HUES6 (cell line): ENCODE measurements at regions not wholly inside any gene's neighbourhood (a gene's known extent, or its start where the extent isn't known, plus 50 kb on each side); places are given as distances from the start of the nearest gene placed in this dataset.

Experiments used
- H3K27ac ChIP-seq: 2 replicates; pipeline ENCODE4 v1.7.0; 2013; ENCODE audit warnings: low read depth, mild to moderate bottlenecking, low read length, inconsistent platforms
- H3K27me3 ChIP-seq: 2 replicates; pipeline ENCODE4 v1.6.1; 2013; ENCODE audit warnings: low read length; ENCODE audit not compliant: control insufficient read depth, insufficient read depth
- H3K36me3 ChIP-seq: 2 replicates; pipeline ENCODE4 v1.6.1; 2013; ENCODE audit warnings: low read length; ENCODE audit not compliant: control insufficient read depth, insufficient read depth
- H3K4me1 ChIP-seq: 2 replicates; pipeline ENCODE4 v1.6.1; 2013; ENCODE audit warnings: low read length; ENCODE audit not compliant: control insufficient read depth, insufficient read depth
- H3K4me3 ChIP-seq: 2 replicates; pipeline ENCODE4 v1.5.1; 2013; ENCODE audit warnings: low read depth, low read length
- H3K9ac ChIP-seq: one replicate; pipeline ENCODE4 v1.6.1; 2013; ENCODE audit warnings: mild to moderate bottlenecking, low read length
- H3K9me3 ChIP-seq: 2 replicates; pipeline ENCODE4 v1.6.1; 2013; ENCODE audit warnings: low read depth, low read length; ENCODE audit not compliant: control insufficient read depth, insufficient read depth

DNA sequence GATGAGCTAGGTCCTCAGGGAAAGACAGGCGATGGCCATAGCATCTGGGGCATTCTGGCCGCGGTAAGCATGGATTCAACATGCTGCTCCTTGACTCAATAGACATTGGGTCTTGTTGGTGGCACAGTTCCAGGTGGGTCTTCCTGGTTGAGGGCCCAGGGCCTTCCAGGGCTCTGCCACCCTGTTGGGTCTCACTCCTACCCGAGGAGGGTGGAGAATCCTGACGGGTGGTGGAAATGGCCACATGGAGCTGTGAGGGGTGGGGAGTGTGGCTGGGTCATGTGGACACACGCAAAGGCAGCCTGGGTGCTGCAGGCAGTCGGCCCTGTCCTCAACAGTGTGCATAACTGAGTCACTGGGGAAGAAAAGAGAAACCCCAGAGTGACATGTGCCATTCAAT is 148.1 kb downstream of the KIF26A start:
- no peaks in the 10 kb centered on the region for H3K36me3 ChIP-seq
- peaks cover 12% of the 10 kb centered on the region for H3K4me1 ChIP-seq
- H3K9ac ChIP-seq: no peak overlapping the region
- no peak overlapping the region for H3K4me3 ChIP-seq
- H3K27ac ChIP-seq: no peak overlapping the region
- no peaks in the 10 kb centered on the region for H3K9me3 ChIP-seq
- H3K27me3 ChIP-seq: no peaks in the 10 kb centered on the region

GRCh38 chr14:104287301-104288009 is 149.1 kb downstream of the KIF26A start:
- Histone ChIP-seq H3K9ac (no peak overlapping the region), H3K4me1 (peaks cover 18% of the 10 kb centered on the region), H3K9me3 (no peaks in the 10 kb centered on the region), H3K4me3 (no peak overlapping the region), H3K27me3 (no peaks in the 10 kb centered on the region), H3K27ac (no peak overlapping the region), H3K36me3 (no peaks in the 10 kb centered on the region)

DNA sequence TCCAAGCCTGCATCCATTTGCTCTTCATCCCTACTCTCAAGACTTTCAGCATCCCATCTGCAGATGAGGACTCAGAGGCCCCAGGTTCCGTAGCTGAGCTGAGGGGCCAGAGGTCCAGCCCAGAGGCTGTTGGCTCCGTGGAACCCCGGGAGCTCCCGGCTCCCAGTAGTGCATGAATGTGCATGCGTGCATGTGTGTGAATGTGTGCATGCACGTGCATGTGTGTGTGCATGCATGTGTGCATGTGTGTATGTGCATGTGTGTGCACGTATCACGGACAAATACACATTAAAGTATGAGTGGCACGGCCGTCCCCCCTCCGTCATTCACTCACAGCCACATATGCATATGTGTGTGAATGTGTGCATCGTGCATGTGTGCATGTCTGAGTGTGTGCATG is 149.9 kb downstream of the KIF26A start:
- Histone ChIP-seq H3K27me3 (no peaks in the 10 kb centered on the region), H3K9ac (no peak overlapping the region), H3K9me3 (no peaks in the 10 kb centered on the region), H3K4me3 (no peak overlapping the region), H3K4me1 (peaks cover 21% of the 10 kb centered on the region), H3K27ac (no peak overlapping the region), H3K36me3 (no peaks in the 10 kb centered on the region)

GRCh38 chr14:104289507-104289906 is 151.1 kb downstream of the KIF26A start:
- Histone ChIP-seq H3K9ac (no peak overlapping the region), H3K27me3 (no peaks in the 10 kb centered on the region), H3K27ac (no peak overlapping the region), H3K9me3 (no peaks in the 10 kb centered on the region), H3K4me1 (peaks cover 33% of the 10 kb centered on the region), H3K36me3 (no peaks in the 10 kb centered on the region), H3K4me3 (no peak overlapping the region)

DNA sequence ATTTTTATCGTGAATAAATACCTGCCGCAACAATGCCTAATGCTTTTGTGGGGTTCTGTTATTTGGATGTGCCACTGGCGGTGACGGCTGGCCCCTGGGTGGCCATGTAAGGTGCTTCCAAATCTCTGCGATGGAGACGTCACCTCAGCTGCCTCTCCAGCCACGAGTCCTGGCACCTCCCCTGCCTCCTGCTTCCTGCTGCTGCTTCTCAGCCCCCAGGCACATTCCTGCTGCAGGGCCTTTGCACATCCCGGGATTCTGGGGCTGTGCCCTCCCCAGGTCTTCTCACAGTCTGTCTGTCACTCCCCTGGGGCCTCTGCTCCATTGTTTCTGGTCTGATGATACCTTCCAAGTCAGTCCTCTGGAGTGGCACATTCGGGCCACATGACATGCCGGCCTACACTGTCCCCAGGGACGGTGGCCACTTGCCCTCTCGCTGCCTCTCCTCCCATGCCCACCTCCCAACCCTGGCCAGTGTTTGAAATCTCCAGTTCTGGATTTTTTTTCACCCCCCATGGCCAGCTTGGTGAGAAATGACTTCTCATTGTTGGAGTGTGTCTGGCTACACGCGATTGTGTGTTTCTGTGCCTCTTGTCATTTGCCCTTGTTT is 151.8 kb downstream of the KIF26A start:
- Histone ChIP-seq H3K27ac (no peak overlapping the region), H3K4me3 (no peak overlapping the region), H3K27me3 (no peaks in the 10 kb centered on the region), H3K4me1 (peaks cover 33% of the 10 kb centered on the region), H3K36me3 (no peaks in the 10 kb centered on the region), H3K9me3 (no peaks in the 10 kb centered on the region), H3K9ac (no peak overlapping the region)

GRCh38 chr14:104290756-104291122 is 152.4 kb downstream of the KIF26A start:
- no peaks in the 10 kb centered on the region for H3K36me3 ChIP-seq
- no peak overlapping the region for H3K9ac ChIP-seq
- H3K27me3 ChIP-seq: no peaks in the 10 kb centered on the region
- no peaks in the 10 kb centered on the region for H3K9me3 ChIP-seq
- H3K4me1 ChIP-seq: peaks cover 33% of the 10 kb centered on the region
- no peak overlapping the region for H3K4me3 ChIP-seq
- H3K27ac ChIP-seq: no peak overlapping the region

- H3K27me3 ChIP-seq: no peaks in the 10 kb centered on the region
- no peak overlapping the region for H3K9ac ChIP-seq
- H3K4me3 ChIP-seq: peak overlapping the region; percentile 16; the same call in 1 of the 2 replicates
- peaks cover 33% of the 10 kb centered on the region for H3K4me1 ChIP-seq
- H3K36me3 ChIP-seq: no peaks in the 10 kb centered on the region
- no peak overlapping the region for H3K27ac ChIP-seq
- H3K9me3 ChIP-seq: no peaks in the 10 kb centered on the region
These were observed 153.0 kb downstream of the KIF26A start for GRCh38 chr14:104291123-104292000.

DNA sequence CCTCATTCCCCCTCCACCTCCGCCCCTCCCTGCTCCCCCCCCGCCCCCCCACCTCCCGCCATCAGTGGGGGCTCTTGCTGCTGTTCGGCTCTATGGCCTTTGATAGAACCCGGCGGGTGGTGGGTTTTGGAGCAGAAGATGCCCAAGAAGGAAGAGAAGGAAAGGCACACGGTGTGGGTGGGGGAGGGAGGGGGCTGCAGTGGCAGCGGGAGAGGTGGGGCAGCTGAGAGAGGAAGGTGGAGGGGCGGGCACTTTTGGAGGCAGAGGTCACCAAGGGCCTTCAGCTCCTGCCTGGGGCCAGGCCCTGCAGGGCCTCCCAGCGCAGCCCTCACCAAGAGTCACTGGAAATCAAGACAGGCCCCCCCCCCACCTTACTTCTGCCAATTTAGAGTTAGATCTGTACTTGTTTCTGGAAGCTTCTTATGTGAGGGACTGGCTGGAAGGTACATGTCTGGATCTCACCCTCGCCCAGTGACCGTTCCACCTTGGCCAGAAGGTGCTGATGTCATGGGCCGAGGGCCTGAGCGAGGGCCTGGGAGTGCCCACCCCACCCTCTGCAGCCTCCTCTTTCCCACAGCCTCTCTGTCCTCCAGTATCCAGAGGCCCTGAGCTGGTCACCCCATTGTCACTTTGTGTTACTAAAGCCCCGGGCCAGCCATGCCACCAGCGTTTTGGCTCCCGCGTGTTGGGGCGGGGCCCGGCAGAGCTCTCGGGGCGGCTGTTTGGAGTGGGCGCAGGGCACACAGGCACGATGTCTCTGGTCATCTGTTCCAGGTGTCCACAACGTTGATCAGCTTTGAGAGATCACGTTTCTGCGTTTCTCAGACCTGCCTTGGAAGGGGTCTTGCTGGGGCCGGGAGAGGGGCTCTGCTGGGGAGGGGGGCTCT is 153.9 kb downstream of the KIF26A start:
- no peak overlapping the region for H3K9ac ChIP-seq
- no peaks in the 10 kb centered on the region for H3K36me3 ChIP-seq
- peaks cover 33% of the 10 kb centered on the region for H3K4me1 ChIP-seq
- H3K27me3 ChIP-seq: no peaks in the 10 kb centered on the region
- H3K27ac ChIP-seq: no peak overlapping the region
- H3K4me3 ChIP-seq: no peak overlapping the region
- H3K9me3 ChIP-seq: no peaks in the 10 kb centered on the region

DNA sequence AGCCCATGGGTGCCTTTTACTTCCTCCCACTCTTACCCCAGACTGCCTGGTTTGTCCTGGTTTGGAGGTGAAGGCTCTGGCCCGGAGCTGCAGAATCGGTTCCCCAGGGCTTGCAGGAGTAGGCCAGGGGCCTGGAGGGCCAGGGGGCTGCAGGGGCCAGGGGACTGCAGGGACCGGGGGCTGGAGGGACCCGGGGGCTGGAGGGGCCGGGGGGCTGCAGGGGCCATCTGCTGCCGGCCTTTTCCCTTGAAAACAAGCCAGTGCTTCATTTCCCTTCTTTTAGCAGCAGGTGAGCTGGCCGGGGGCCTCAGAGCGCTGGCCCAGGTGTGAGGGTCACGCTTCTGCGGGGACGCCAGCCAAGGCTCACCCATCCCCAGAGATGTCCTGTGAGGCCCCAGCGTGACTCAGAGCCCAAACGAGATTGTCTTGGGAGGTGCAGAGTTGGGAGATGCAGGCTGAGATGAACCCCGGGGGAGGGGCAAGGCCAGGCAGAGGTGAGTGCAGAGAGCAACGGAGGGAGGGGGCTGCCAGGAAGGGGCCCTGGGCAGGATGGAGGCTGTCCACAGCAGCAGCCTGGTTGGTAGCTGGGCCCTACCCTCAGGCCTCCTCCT is 154.9 kb downstream of the KIF26A start:
- Histone ChIP-seq H3K36me3 (no peaks in the 10 kb centered on the region), H3K9ac (no peak overlapping the region), H3K4me1 (peaks cover 33% of the 10 kb centered on the region), H3K27me3 (no peaks in the 10 kb centered on the region), H3K9me3 (no peaks in the 10 kb centered on the region), H3K4me3 (no peak overlapping the region), H3K27ac (no peak overlapping the region)

DNA sequence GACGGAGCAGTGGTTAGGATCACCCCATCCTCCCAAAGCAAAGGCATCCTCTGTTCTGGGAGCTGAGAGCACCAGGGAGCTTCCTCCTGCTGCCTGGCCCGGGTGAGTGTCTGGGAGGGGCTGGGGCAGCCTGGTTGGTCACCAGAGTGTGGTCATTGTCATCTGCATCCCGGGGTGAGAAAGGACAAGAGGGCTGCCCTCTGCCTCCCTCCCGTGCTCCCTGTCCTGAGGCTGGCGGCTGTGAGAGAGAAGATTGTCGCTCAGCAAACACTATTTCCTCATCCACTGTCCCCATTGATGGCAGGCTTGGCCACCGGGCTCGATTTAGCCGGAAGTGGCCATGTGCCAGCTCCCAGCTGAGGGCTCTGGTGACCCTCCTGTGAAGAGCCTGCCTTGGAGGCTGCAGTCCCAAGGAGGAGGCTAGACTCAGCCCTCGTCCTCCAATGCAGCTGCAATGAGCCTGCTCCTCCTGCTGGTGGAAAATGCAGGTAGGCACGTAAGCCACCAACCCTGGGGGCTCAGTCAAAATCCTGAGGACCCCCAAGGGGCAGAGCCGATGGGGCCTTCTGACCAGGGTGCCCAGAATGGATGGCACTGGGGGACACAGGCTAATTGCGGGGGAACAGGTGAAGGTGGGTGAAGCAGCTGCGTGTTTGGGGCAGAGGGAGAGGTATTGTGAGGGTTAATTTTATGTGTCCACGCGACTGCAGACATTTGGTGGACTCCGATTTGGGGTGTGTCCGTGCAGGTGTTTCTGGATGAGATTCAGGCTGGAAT is 155.7 kb downstream of the KIF26A start:
- Histone ChIP-seq H3K9me3 (no peaks in the 10 kb centered on the region), H3K4me1 (peaks cover 33% of the 10 kb centered on the region), H3K36me3 (no peaks in the 10 kb centered on the region), H3K27ac (no peak overlapping the region), H3K9ac (no peak overlapping the region), H3K4me3 (no peak overlapping the region), H3K27me3 (no peaks in the 10 kb centered on the region)
